ENCODE measurements at regions not wholly inside any gene's neighbourhood (a gene's known extent, or its start where the extent isn't known, plus 50 kb on each side); places are given as distances from the start of the nearest gene placed in this dataset.

- Histone ChIP-seq H3K27me3 (no peaks in the 10 kb centered on the region), H3K27ac (no peak overlapping the region), H3K9me2 (replicated peaks; ENCODE audit: insufficient read depth) (no peaks in the 10 kb centered on the region), H2AFZ (no peak overlapping the region), H3K4me3 (no peak overlapping the region), H3K79me2 (no peaks in the 10 kb centered on the region), H3K4me1 (ENCODE audit: insufficient read depth) (no peaks in the 10 kb centered on the region), H3K36me3 (replicated peaks; ENCODE audit: insufficient read depth, low read depth) (no peaks in the 10 kb centered on the region), H4K20me1 (ENCODE audit: insufficient read depth, poor library complexity, severe bottlenecking) (no peaks in the 10 kb centered on the region), H3K4me2 (no peak overlapping the region), H3K9me3 (ENCODE audit: low read depth) (no peaks in the 10 kb centered on the region)
- TF ChIP-seq EZH2 (IDR thresholded peaks at IDR 0.05; ENCODE audit: borderline replicate concordance), result no peak
- no peak for TF ChIP-seq EZH2phosphoT487 (IDR thresholded peaks at IDR 0.05; ENCODE audit: low read depth, severe bottlenecking, unreplicated experiment)
- TF ChIP-seq CTCF (IDR thresholded peaks at IDR 0.05; ENCODE audit: poor library complexity), result no peak
- WGBS (ENCODE audit: low lambda C conversion rate, missing lambda C conversion rate), result 79% methylated on average over 6 of the region's 6 CpGs
- DNase-seq (ENCODE audit: low spot score), result no peak
These were observed 62.9 kb upstream of the SPATA13 start for GRCh38 chr13:24097667-24098066.

- Histone ChIP-seq H3K9me3 (ENCODE audit: low read depth) (no peaks in the 10 kb centered on the region), H4K20me1 (ENCODE audit: insufficient read depth, poor library complexity, severe bottlenecking) (no peaks in the 10 kb centered on the region), H3K4me2 (no peak overlapping the region), H2AFZ (no peak overlapping the region), H3K9me2 (replicated peaks; ENCODE audit: insufficient read depth) (no peaks in the 10 kb centered on the region), H3K4me1 (ENCODE audit: insufficient read depth) (no peaks in the 10 kb centered on the region), H3K79me2 (no peaks in the 10 kb centered on the region), H3K27me3 (no peaks in the 10 kb centered on the region), H3K4me3 (no peak overlapping the region), H3K36me3 (replicated peaks; ENCODE audit: insufficient read depth, low read depth) (no peaks in the 10 kb centered on the region), H3K27ac (no peak overlapping the region)
- no peak for TF ChIP-seq EZH2phosphoT487 (IDR thresholded peaks at IDR 0.05; ENCODE audit: low read depth, severe bottlenecking, unreplicated experiment)
- no peak for TF ChIP-seq CTCF (IDR thresholded peaks at IDR 0.05; ENCODE audit: poor library complexity)
- TF ChIP-seq EZH2 (IDR thresholded peaks at IDR 0.05; ENCODE audit: borderline replicate concordance), result no peak
- WGBS (ENCODE audit: low lambda C conversion rate, missing lambda C conversion rate), result 85% methylated on average over 5 of the region's 5 CpGs
- no peak for DNase-seq (ENCODE audit: low spot score)
These were observed 61.0 kb upstream of the SPATA13 start for GRCh38 chr13:24099490-24099889.

GRCh38 chr13:24100188-24100587 is 60.3 kb upstream of the SPATA13 start:
- no peaks in the 10 kb centered on the region for H4K20me1 ChIP-seq (ENCODE audit: insufficient read depth, poor library complexity, severe bottlenecking)
- H3K79me2 ChIP-seq, result no peaks in the 10 kb centered on the region
- H3K36me3 ChIP-seq (replicated peaks; ENCODE audit: insufficient read depth, low read depth), result no peaks in the 10 kb centered on the region
- no peak overlapping the region for H2AFZ ChIP-seq
- no peak overlapping the region for H3K27ac ChIP-seq
- TF ChIP-seq CTCF (IDR thresholded peaks at IDR 0.05; ENCODE audit: poor library complexity) (no peak), EZH2phosphoT487 (IDR thresholded peaks at IDR 0.05; ENCODE audit: low read depth, severe bottlenecking, unreplicated experiment) (no peak), EZH2 (IDR thresholded peaks at IDR 0.05; ENCODE audit: borderline replicate concordance) (no peak)
- 84% methylated on average over 3 of the region's 3 CpGs for WGBS (ENCODE audit: low lambda C conversion rate, missing lambda C conversion rate)
- H3K4me3 ChIP-seq, result no peak overlapping the region
- no peak overlapping the region for H3K4me2 ChIP-seq
- no peaks in the 10 kb centered on the region for H3K4me1 ChIP-seq (ENCODE audit: insufficient read depth)
- no peaks in the 10 kb centered on the region for H3K9me3 ChIP-seq (ENCODE audit: low read depth)
- H3K27me3 ChIP-seq, result no peaks in the 10 kb centered on the region
- DNase-seq (ENCODE audit: low spot score), result no peak
- no peaks in the 10 kb centered on the region for H3K9me2 ChIP-seq (replicated peaks; ENCODE audit: insufficient read depth)

Measured in hepatocyte (in vitro differentiated cells).